LNCAP (cell line): ENCODE measurements at regions not wholly inside any gene's neighbourhood (a gene's known extent, or its start where the extent isn't known, plus 50 kb on each side); places are given as distances from the start of the nearest gene placed in this dataset.

ENCODE experiments used
- TF ChIP-seq, protein P1 (sequence below): fragments of 450-650 bp; IDR thresholded peaks from 2 replicates; pipeline ENCODE4 v1.5.1; 2017; ENCODE audit warnings: mild to moderate bottlenecking

DNA sequence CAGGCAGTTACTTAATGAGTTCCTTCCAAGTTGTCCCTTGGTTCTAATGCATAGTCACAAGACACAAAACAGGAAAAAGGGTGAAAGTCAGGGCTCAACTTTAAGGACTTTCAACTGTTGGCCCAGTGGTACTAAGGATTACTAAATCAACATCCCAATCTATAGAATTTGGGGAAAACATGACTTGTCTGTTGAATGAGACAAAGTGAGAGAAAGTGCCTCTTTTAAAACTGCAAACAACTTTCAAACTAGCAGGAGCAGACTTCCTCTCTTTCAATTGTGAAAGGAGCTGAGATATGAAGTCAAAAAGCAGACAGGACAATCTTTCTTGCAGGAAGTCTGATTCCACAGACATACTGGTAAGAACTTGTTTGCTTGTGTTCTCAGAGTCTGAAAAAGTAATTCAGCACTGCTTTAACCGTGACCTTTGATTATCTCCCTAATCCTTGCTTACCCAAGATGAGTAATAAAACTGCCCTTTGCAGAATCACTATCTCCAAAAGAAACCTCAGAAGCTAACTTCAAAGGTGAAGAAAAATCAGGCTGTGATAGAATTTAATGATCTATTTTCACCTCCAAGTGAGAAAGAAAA is 960.7 kb upstream of the RAG2 start:
- TF ChIP-seq, protein P1, sequence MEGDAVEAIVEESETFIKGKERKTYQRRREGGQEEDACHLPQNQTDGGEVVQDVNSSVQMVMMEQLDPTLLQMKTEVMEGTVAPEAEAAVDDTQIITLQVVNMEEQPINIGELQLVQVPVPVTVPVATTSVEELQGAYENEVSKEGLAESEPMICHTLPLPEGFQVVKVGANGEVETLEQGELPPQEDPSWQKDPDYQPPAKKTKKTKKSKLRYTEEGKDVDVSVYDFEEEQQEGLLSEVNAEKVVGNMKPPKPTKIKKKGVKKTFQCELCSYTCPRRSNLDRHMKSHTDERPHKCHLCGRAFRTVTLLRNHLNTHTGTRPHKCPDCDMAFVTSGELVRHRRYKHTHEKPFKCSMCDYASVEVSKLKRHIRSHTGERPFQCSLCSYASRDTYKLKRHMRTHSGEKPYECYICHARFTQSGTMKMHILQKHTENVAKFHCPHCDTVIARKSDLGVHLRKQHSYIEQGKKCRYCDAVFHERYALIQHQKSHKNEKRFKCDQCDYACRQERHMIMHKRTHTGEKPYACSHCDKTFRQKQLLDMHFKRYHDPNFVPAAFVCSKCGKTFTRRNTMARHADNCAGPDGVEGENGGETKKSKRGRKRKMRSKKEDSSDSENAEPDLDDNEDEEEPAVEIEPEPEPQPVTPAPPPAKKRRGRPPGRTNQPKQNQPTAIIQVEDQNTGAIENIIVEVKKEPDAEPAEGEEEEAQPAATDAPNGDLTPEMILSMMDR, result no peak

DNA sequence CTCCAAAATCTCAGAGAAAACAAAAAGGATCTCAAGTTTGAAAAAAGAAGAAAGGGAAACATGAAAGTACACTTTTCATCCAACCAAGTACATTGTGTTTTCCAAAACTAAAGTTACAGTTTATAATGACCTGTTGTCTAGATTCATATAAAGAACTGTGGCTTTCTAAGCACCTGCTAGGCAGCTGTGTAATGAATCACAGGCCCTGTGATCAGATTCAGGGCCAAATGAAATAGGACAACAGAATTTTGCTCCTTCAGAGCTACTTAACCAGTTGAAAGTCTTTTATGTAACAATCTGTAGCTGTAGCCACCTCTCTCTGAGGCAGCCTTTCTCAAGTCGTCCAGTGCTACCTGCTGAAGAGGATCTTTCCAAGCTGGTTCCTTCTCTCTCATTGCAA is 960.0 kb upstream of the RAG2 start:
- TF ChIP-seq, protein P1, result no peak

DNA sequence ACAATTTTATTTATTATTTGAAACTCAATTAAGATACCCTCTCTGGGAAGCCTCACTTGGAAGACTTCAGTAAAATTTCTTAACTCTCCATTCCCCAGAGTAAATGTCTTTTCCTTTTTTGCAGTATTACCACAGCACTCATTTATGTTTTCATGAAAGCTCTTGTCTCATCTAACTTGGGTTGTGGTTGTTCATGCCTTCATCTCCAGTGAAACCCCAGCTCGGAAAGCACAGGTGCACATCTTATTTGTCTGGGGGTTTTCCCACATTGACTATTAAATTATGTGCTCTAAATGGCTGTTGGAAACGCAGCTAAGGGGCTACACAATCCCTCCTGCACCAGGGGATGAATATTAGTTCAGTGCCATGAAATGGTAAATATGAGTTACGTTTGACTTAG is 954.2 kb upstream of the RAG2 start:
- TF ChIP-seq, protein P1, result no peak

GRCh38 chr11:37544491-37544890 is 946.5 kb upstream of the RAG2 start:
- TF ChIP-seq, protein P1, result no peak

DNA sequence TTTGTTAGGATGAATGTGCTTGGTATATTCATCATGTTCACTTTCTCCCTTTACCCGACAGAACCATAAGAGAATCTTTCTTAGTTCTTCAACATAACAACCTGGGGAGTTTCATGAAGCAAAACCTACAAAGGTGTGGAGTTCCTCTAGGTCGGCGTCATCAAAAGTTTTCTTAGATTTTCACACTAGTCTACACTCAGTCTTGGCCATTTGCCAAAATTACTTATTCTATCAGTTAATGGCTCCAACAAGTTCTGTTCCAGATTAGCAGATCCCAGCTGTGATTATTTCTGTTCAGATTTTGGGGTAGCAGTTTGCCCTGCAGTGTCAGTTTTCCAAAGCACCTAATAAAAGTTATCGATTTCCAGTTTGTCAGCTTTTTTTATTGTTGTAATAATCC is 935.8 kb upstream of the RAG2 start:
- TF ChIP-seq, protein P1, result no peak

- TF ChIP-seq, protein P1, result no peak
These were observed 935.1 kb upstream of the RAG2 start for GRCh38 chr11:37533087-37533486.

GRCh38 chr11:37532271-37532670 is 934.2 kb upstream of the RAG2 start:
- TF ChIP-seq, protein P1, result no peak

DNA sequence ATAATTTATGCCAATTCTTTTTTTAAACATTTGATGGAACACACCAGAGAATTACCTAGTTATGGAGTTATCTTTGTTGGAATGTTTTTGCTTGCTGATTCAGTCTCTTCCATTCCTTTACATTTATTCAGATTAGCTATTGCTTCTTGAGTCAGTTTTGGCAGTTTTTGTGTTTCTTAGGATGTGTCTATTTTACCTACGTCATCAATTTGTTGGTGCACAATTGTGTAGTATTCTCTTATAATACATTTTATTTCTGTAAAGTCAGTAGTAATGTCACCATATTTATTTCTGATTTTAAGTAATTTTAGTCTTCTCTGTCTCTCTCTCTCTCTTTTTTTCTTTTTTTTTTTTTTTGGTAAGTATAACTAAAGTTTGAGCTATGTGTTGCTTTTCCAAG is 929.5 kb upstream of the RAG2 start:
- TF ChIP-seq, protein P1, result no peak
